ENCODE measurements at regions not wholly inside any gene's neighbourhood (a gene's known extent, or its start where the extent isn't known, plus 50 kb on each side); places are given as distances from the start of the nearest gene placed in this dataset.

- no peak for DNase-seq (ENCODE audit: low read depth in 3 of 3, low spot score in 2 of 3)
Observed at GRCh38 chr5:45195026-45195425, 386.3 kb downstream of the MRPS30 start.
